T-helper 17 cell (primary cell): ENCODE measurements at regions not wholly inside any gene's neighbourhood (a gene's known extent, or its start where the extent isn't known, plus 50 kb on each side); places are given as distances from the start of the nearest gene placed in this dataset.

ENCODE experiments used
- ATAC-seq: fragments of 150-1000 bp; cut with Tn5 transposase; 2 replicates; pipeline ENCODE4 v1.10.0; 2021; ENCODE audit warnings: mild to moderate bottlenecking, moderate library complexity
- DNase-seq, 3 donors: peaks; one replicate each; pipeline versions ENCODE4 v3.0.0 to v3.0.0-alpha.2; 2020 to 2021
- H3K9me3 ChIP-seq: one replicate; pipeline ENCODE4 v1.7.0; 2013; ENCODE audit warnings: low read length, mild to moderate bottlenecking; ENCODE audit not compliant: control insufficient read depth, poor library complexity, severe bottlenecking
- H3K27ac Mint-ChIP-seq: one replicate; pipeline ENCODE4 v1.8.0; 2022; ENCODE audit warnings: mild to moderate bottlenecking, moderate library complexity, mixed read lengths
- H3K27me3 Mint-ChIP-seq: one replicate; pipeline ENCODE4 v1.8.0; 2022; ENCODE audit warnings: mixed read lengths
- H3K36me3 Mint-ChIP-seq: one replicate; pipeline ENCODE4 v1.8.0; 2022; ENCODE audit warnings: low read depth, mixed read lengths
- H3K4me1 Mint-ChIP-seq: one replicate; pipeline ENCODE4 v1.8.0; 2022; ENCODE audit warnings: mild to moderate bottlenecking, mixed read lengths
- H3K4me3 Mint-ChIP-seq: one replicate; pipeline ENCODE4 v1.8.0; 2022; ENCODE audit warnings: mild to moderate bottlenecking, moderate library complexity, mixed read lengths

DNA sequence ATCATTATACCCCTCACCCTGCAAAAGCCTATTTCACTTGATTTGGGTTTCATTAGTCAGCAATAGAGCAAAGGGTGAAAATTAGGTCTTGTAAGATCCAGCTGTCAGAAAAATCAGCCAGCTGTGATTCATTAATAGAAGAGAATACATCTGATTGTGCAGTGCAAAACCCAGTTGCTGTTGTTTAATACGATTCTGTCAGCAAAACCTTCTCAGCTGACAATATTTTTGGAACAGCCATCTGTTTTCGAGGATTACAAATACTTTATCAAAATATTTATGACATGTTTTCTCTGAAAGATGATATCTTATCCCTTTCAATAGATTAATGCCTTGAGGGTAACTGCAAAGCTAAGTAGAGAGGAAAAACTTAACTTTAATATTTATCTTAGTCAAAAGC, 1354.0 kb upstream of the RAG2 start:
- no peaks in the 10 kb centered on the region for H3K4me1 Mint-ChIP-seq
- no peak overlapping the region for H3K4me3 Mint-ChIP-seq
- ATAC-seq (no peak), DNase-seq (no peak)
- no peaks in the 10 kb centered on the region for H3K9me3 ChIP-seq
- peaks cover 2% of the 10 kb centered on the region for H3K36me3 Mint-ChIP-seq
- H3K27me3 Mint-ChIP-seq = no peaks in the 10 kb centered on the region
- H3K27ac Mint-ChIP-seq = no peak overlapping the region

DNA sequence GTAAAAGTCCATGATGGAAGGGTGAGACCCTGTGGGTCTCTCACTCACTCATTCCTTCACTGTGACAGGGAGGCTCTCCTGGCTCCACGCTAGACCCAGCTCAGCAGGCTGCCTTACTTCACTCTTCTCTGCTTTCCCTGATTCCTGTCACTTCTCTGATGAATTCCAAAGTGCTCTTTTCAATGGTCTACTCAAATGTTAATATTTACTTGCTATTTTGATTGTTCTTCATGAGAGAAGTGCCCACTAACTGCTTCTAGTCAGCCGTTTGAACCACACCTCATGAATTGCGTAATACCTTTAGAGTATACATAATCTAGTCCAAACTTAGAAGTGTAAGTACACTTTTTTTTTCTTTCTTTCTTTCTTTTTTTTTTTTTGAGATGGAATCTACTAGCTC, 1350.2 kb upstream of the RAG2 start:
- Mint-ChIP-seq H3K4me1 (no peaks in the 10 kb centered on the region), H3K27ac (no peak overlapping the region), H3K36me3 (no peaks in the 10 kb centered on the region), H3K4me3 (no peak overlapping the region), H3K27me3 (no peaks in the 10 kb centered on the region)
- no peak for ATAC-seq
- no peaks in the 10 kb centered on the region for H3K9me3 ChIP-seq
- DNase-seq = no peak

DNA sequence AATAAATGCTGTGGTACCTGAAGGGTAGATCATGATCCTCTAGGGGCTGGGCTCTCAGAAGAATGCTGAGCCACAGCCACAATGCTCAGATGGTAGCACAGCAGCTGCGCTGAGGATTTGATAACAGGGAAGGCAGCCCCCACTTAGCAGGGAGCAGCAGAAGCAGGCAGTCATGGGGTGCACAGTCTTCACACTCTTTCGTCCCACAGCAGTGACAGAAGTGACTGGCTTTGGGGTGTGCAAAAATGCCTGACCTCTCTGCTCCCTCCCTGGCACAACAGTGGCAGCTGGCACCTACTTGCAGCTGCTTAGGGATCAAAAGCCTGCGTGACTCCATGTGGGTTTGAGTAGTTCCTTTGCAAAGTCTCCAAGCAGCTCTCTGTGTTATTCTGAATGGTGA, 1349.8 kb upstream of the RAG2 start:
- ATAC-seq = no peak

DNA sequence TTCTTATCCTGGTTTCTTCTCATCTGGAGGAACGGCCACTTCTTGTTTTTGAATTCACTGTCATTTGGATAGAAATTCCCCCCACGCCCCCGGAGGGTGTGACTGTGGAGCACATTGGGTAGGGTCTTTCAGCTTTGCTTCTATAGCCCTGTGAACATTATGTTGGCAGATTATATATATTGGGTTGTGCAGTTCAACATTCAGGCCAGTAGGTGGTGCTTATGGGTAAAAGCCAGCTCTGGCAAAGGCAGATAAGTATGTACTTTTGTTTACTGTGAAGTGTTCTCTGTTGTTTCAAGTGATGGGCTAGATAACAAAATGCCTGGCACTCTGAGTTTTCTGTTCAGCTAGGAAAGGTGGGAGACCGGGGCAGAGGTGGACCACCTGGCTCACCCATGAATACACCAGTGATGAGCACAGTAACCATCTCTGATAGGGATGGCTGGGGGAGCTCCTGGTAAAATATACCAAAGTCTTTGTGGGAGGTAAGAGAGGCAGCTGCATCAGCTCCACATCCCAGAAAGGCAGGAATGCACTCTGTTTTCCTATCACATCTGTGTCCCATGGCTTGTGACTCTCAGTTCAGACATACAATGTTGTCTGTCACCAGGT, 1348.2 kb upstream of the RAG2 start:
- no peaks in the 10 kb centered on the region for H3K27me3 Mint-ChIP-seq
- DNase-seq (no peak), ATAC-seq (no peak)
- no peaks in the 10 kb centered on the region for H3K4me1 Mint-ChIP-seq
- H3K36me3 Mint-ChIP-seq = no peaks in the 10 kb centered on the region
- no peaks in the 10 kb centered on the region for H3K9me3 ChIP-seq
- H3K4me3 Mint-ChIP-seq = no peak overlapping the region
- no peak overlapping the region for H3K27ac Mint-ChIP-seq

More for the DNA sequence above, 1349.8 kb upstream of the RAG2 start:
- Mint-ChIP-seq H3K27ac (no peak overlapping the region), H3K4me3 (no peak overlapping the region), H3K27me3 (no peaks in the 10 kb centered on the region), H3K36me3 (no peaks in the 10 kb centered on the region), H3K4me1 (no peaks in the 10 kb centered on the region)
- no peaks in the 10 kb centered on the region for H3K9me3 ChIP-seq
- no peak for DNase-seq

DNA sequence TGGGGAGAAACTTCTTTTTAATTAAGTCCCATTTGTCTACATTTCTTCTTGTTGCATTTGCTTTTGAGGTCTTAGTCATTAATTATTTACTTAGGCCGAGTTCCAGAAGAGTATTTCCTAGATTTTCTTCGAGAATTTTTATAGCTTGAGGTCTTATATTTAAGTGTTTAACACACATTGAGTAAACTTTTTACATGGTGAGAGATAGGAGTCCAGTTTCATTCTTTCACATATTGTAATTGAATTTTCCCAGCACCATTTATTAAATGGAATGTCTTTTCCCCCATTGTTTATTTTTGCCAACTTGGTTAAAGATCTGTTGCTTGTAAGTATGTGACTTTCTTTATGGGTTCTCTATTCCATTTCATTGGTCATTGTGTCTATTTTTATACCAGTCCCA, 1344.0 kb upstream of the RAG2 start:
- Mint-ChIP-seq H3K27ac (no peak overlapping the region), H3K4me3 (no peak overlapping the region), H3K36me3 (no peaks in the 10 kb centered on the region), H3K27me3 (no peaks in the 10 kb centered on the region), H3K4me1 (no peaks in the 10 kb centered on the region)
- ATAC-seq = no peak
- H3K9me3 ChIP-seq = no peaks in the 10 kb centered on the region
- no peak for DNase-seq

DNA sequence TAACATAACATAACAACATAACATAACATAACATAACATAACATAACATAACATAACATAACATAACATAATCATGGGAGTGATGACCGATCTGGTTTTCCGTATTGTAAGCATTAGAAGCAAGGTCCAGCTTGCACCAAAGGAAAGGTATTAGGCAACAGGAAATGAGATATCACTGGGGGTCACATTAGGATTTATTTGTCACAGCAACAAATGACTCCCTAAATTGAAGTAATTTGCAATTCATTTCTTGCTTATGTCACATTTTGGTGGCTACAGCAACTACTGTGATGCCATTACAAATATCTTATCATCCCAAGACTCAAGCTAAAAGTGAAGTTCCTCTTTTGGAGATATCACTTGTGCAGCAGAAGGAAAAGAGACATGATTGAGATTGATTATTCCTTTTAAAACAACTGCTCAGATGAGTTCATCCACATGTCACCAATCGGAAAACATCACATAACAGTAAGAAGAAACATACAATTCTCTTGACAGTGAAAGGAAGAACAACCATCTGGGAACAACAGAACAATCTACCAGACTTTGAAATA, 1331.1 kb upstream of the RAG2 start:
- ATAC-seq (no peak), DNase-seq (no peak)
- Mint-ChIP-seq H3K4me3 (no peak overlapping the region), H3K27me3 (no peaks in the 10 kb centered on the region), H3K27ac (no peak overlapping the region), H3K36me3 (no peaks in the 10 kb centered on the region), H3K4me1 (no peaks in the 10 kb centered on the region)
- no peaks in the 10 kb centered on the region for H3K9me3 ChIP-seq

DNA sequence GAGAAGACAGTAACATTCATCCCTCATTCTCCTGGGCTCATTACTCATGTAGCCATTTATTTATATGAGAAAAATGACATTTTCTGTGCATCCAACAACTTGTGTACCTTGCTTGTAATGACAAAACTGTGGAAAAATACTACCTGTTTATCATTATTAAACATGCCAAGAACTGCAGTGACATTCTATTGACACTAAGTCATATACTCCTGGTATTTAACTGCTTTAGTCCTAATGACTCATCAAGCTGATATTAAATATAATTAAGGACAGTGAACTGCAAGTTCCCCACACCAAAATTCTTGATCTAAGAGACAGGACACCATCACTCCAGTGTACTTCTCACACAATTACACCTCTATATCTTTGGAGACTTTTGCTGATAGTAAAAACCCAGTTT, 1328.7 kb upstream of the RAG2 start:
- no peak for DNase-seq
- H3K36me3 Mint-ChIP-seq = no peaks in the 10 kb centered on the region
- no peaks in the 10 kb centered on the region for H3K27me3 Mint-ChIP-seq
- H3K9me3 ChIP-seq = no peaks in the 10 kb centered on the region
- no peak for ATAC-seq
- no peak overlapping the region for H3K27ac Mint-ChIP-seq
- no peaks in the 10 kb centered on the region for H3K4me1 Mint-ChIP-seq
- no peak overlapping the region for H3K4me3 Mint-ChIP-seq

DNA sequence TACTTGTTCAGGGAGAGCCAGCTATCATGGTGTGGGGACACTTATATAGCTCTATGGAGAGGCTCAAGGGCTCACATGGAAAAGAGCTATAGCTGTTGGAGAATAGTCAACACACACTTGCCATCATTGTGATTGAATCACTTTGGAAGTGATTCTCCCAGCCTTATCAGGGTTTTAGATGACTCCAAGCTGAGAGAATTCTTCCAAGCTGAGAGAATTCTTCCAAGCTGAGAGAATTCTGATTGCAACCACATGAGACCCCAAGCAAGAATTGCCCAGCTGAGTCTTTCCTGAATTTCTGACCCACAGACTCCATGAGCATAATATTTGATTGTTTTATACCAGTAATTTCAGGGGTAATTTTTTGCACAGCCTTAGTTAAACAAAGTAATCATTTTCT, 1318.3 kb upstream of the RAG2 start:
- Mint-ChIP-seq H3K4me1 (no peaks in the 10 kb centered on the region), H3K4me3 (no peak overlapping the region), H3K36me3 (no peaks in the 10 kb centered on the region), H3K27me3 (no peaks in the 10 kb centered on the region), H3K27ac (no peak overlapping the region)
- ATAC-seq (no peak), DNase-seq (no peak)
- H3K9me3 ChIP-seq = no peaks in the 10 kb centered on the region

DNA sequence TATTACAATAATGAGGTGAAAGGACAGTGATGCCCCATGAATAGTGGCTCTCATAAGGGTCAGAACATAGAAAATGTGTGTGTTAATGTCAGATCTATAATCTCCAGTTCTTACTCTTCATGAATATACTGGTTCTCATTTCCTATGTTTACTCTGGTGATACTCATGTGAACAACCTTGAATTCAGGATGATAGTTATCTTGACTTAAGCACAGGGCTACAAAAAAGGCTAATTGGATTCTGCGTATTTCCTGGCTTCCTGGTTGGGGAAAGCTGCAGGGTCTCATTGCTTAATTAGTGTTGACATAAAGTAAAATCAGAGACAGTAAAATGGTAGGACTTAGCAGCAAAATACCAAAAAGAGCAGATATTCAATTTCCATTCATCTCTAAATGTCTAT, 1316.8 kb upstream of the RAG2 start:
- DNase-seq = no peak
- Mint-ChIP-seq H3K27me3 (no peaks in the 10 kb centered on the region), H3K27ac (no peak overlapping the region), H3K4me1 (no peaks in the 10 kb centered on the region), H3K4me3 (no peak overlapping the region), H3K36me3 (no peaks in the 10 kb centered on the region)
- no peaks in the 10 kb centered on the region for H3K9me3 ChIP-seq
- no peak for ATAC-seq

DNA sequence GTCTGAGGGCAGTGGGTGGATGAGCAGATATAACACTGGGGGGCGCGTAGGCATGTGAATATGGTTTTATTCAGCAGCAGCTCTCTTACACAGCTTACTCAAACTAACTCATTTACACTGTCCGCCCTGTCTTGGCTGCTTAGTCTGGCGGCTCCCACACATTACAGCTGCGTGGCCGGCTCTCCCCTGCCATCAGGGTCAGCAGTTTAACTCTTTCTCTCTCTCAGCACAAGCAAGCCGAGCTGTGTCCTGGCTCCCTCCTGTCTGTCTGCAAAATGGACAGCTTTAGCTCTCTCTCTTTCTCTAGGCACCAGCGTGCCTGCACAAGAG, 1310.1 kb upstream of the RAG2 start:
- no peaks in the 10 kb centered on the region for H3K27me3 Mint-ChIP-seq
- peaks cover 5% of the 10 kb centered on the region for H3K9me3 ChIP-seq
- no peaks in the 10 kb centered on the region for H3K4me1 Mint-ChIP-seq
- H3K36me3 Mint-ChIP-seq = no peaks in the 10 kb centered on the region
- DNase-seq = no peak
- no peak overlapping the region for H3K27ac Mint-ChIP-seq
- H3K4me3 Mint-ChIP-seq = no peak overlapping the region
- ATAC-seq = no peak

DNA sequence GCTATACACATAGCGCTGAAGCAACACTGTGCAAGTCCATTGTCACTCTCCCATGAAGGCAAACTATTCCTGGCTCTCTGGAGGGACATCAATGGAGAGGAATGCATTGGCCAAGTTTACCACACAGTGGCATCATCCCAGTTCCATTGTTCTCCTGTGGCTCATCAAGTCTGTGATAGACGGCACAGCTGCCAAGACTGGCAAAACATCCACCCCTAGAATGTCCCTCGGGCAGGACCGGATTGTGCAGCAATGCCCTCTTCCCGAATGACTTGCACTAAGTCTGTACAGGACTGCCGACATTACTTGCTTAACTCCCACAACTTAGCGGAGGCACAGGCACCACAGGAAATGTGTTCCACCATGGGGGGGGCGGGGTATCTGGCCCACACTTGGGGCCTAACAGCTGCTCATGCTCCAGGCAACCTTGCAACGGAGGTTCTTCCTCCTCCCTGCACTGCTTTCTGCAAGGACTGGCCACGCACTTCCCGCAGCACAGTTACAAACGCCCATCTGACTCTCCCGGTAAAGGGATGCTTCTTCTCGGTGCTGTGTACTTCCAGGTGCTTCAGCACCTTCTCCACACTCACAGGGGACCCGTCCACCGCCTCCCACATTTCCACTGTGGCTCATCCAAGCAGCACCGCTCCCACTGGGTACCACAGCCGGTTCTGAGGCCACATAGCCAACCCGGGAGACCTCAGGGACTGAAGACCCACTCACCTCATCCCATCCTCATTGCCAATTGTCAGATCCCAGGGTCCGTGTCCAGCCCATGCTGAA, 1309.6 kb upstream of the RAG2 start:
- no peak for DNase-seq
- ATAC-seq = no peak
- Mint-ChIP-seq H3K4me1 (no peaks in the 10 kb centered on the region), H3K27me3 (no peaks in the 10 kb centered on the region), H3K4me3 (no peak overlapping the region), H3K36me3 (no peaks in the 10 kb centered on the region), H3K27ac (no peak overlapping the region)
- H3K9me3 ChIP-seq = peaks cover 5% of the 10 kb centered on the region

DNA sequence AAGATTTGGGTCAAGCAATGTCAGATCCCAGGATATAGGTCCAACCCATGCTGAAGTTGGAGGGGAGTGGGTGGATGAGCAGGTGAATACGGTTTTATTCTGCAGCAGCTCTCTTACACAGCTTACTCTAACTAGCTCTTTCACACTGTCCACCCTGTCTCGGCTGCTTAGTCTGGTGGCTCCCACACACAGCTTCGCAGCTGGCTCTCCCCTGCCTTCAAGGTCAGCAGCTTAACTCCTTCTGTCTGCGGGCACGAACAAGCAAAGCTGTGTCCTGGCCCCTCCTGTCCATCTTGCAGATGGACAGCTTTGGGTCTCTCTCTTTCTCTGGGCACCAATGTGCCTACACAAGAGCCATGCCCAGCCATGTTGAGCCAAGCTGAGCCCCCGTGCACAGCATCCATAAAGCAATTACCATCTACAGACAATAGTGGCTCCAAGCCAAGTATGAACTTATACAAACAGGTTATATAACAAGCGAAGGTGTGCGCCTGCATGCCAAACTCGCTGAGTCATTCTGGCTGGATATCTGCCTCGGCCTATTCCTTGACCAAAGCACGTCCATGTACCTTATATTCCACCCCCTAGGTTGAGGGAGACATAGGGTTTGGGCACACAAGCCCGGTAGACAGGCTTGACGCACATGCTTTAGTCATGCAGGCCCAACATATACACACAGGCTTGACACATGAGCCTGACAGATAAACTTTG, 1307.8 kb upstream of the RAG2 start:
- H3K36me3 Mint-ChIP-seq = no peaks in the 10 kb centered on the region
- H3K27ac Mint-ChIP-seq = no peak overlapping the region
- H3K27me3 Mint-ChIP-seq = no peaks in the 10 kb centered on the region
- H3K4me1 Mint-ChIP-seq = no peaks in the 10 kb centered on the region
- no peak overlapping the region for H3K4me3 Mint-ChIP-seq
- peaks cover 5% of the 10 kb centered on the region for H3K9me3 ChIP-seq
- ATAC-seq (no peak), DNase-seq (no peak)

DNA sequence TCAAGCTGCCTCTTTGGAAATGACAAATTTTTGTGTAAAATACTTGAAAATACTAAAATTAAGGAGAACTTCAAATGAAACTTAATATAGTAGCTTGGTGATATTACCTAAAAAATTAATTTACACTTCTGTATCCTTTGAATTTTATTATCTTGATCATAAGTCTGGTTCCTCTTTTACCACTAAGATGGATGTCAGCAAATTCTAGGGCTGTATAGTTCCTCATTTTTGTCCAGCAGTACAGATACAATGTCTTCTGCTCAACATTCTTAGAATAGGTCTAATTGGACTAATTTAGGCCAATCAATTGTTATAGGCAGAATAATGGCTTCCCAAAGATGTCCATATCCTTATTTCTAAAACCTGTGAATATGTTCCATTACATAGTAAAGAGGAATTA, 1298.0 kb upstream of the RAG2 start:
- no peaks in the 10 kb centered on the region for H3K9me3 ChIP-seq
- Mint-ChIP-seq H3K4me3 (no peak overlapping the region), H3K27ac (no peak overlapping the region), H3K27me3 (no peaks in the 10 kb centered on the region), H3K36me3 (no peaks in the 10 kb centered on the region), H3K4me1 (no peaks in the 10 kb centered on the region)
- DNase-seq = no peak
- no peak for ATAC-seq
